ENCODE measurements at regions not wholly inside any gene's neighbourhood (a gene's known extent, or its start where the extent isn't known, plus 50 kb on each side); places are given as distances from the start of the nearest gene placed in this dataset.

DNA sequence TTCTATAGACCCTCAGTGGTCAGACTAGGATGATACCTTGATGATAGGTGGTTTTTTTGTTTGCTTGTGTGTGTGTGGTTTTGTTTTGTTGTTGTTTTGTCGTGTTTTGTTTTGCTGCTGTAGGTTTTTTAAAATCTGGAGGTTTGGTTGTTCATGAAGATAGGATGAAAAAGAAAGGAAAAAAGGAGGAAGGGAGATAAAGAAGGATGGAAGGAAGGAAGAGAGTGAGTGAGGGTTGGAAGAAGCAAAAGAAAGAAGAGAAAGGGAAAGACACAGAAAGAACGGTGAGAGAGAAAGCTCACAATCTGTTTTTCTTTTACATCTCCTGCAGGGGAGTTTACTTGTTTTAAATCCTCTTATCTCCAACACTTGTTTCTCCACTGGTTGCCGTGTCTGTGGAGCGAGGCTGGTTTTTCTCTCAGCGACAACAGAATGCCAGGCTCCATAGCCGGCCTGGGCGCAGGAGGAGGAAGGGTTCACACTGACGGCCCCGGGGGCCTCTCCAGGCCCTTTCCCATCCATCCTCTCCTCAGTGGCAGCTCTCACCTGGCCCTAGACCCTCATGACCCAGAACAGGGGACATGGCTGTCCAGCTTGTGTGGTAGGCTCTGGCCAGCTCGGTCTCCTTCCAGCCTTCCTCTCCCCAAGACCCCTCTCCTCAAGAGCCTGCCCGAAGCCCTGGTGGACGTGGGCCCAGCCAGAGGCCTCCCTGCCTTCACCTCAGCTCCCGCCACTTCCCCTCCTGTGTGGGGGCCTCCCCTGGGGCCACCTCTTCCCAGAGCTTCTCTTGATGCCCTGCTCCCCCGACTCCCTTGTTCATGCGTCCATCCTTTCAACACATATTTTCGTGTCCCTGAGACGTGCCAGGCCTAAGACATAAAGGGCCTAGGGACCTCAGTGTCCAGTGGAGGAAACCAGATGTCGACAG lies 168.4 kb downstream of the VEGFA start:
- ATAC-seq (ENCODE audit: low read depth) (no peak), DNase-seq (no peak)
- H3K9me3 Mint-ChIP-seq (ENCODE audit: insufficient read depth), result no peaks in the 10 kb centered on the region
- TF ChIP-seq, protein P1, sequence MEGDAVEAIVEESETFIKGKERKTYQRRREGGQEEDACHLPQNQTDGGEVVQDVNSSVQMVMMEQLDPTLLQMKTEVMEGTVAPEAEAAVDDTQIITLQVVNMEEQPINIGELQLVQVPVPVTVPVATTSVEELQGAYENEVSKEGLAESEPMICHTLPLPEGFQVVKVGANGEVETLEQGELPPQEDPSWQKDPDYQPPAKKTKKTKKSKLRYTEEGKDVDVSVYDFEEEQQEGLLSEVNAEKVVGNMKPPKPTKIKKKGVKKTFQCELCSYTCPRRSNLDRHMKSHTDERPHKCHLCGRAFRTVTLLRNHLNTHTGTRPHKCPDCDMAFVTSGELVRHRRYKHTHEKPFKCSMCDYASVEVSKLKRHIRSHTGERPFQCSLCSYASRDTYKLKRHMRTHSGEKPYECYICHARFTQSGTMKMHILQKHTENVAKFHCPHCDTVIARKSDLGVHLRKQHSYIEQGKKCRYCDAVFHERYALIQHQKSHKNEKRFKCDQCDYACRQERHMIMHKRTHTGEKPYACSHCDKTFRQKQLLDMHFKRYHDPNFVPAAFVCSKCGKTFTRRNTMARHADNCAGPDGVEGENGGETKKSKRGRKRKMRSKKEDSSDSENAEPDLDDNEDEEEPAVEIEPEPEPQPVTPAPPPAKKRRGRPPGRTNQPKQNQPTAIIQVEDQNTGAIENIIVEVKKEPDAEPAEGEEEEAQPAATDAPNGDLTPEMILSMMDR (IDR thresholded peaks at IDR 0.05), result no peak
- TF ChIP-seq EZH2 (IDR thresholded peaks at IDR 0.05; ENCODE audit: borderline replicate concordance, insufficient read depth, low read depth, low read length, poor library complexity, severe bottlenecking), result no peak
- POLR2A ChIA-PET, result no interaction called here
- Histone ChIP-seq H3K4me2 (replicated peaks; ENCODE audit: low read depth, low read length, poor library complexity, severe bottlenecking) (no peak overlapping the region), H3K27me3 (replicated peaks in 1 of 4; ENCODE audit: control extremely low read depth in 1 of 4, control insufficient read depth in 3 of 4, insufficient read depth in 4 of 4, low read length in 3 of 4) (no peaks in the 10 kb centered on the region), H4K20me1 (ENCODE audit: control insufficient read depth, insufficient read depth, low read length, poor library complexity, severe bottlenecking) (no peaks in the 10 kb centered on the region), H2AFZ (ENCODE audit: insufficient read depth, low read depth, low read length, poor library complexity, severe bottlenecking) (no peak overlapping the region), H3K79me2 (ENCODE audit: control insufficient read depth, insufficient read depth, low read length) (no peaks in the 10 kb centered on the region), H3K4me3 (ENCODE audit: control extremely low read depth in 1 of 5, extremely low read depth in 1 of 5, insufficient read depth in 1 of 5, low read depth in 2 of 5, low read length in 4 of 5) (no peak overlapping the region), H3K4me1 (ENCODE audit: control insufficient read depth in 2 of 2, insufficient read depth in 2 of 2, low read length in 2 of 2) (no peaks in the 10 kb centered on the region), H3K36me3 (replicated peaks in 1 of 2; ENCODE audit: control extremely low read depth in 1 of 2, control insufficient read depth in 1 of 2, extremely low read depth in 1 of 2, insufficient read depth in 2 of 2, low read length in 1 of 2) (no peaks in the 10 kb centered on the region), H3K9ac (ENCODE audit: low read length) (no peak overlapping the region), H3K9me3 (ENCODE audit: control extremely low read depth in 1 of 3, control insufficient read depth in 2 of 3, insufficient read depth in 1 of 3, low read length in 2 of 3) (peaks cover 0 to 4% (median 0%) of the 10 kb centered on the region in 3 donors), H3K27ac (ENCODE audit: low read length in 2 of 2) (no peak overlapping the region)
- no peaks in the 10 kb centered on the region for H3K4me1 Mint-ChIP-seq
- intact Hi-C loops (cut with micrococcal nuclease), result no loop called here
- no peak overlapping the region for H3K4me3 Mint-ChIP-seq
- no peak overlapping the region for H3K27ac Mint-ChIP-seq
- WGBS (ENCODE audit: insufficient coverage), result 85% methylated on average over 16 of the region's 18 CpGs
- CTCF ChIA-PET, result no interaction called here
- peaks cover 4% of the 10 kb centered on the region for H3K27me3 Mint-ChIP-seq

Data from B cell (primary cell).